ENCODE measurements at regions not wholly inside any gene's neighbourhood (a gene's known extent, or its start where the extent isn't known, plus 50 kb on each side); places are given as distances from the start of the nearest gene placed in this dataset.

DNA sequence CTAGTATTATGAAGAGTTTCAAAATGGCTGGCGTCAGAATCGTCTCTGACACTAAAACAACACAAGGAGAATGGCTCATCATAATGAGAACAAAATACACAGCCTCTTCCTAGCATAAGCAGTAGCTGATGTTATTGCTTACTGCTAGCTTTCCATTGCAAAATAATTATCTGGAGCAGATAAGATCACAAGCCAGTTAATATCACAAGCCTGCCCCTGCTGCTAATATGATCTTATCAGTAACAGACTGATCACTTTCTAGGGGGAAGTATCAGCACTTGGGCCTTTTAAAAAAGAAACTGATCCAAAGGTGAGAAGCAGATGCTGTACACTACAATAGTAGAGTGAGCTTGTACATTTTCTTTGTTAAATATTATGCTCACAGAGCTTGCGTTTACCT, 554.8 kb upstream of the PABPC4L start:
- no peak for DNase-seq
- Histone ChIP-seq H3K4me3 (no peak overlapping the region), H3K9me3 (no peaks in the 10 kb centered on the region), H3K4me1 (no peaks in the 10 kb centered on the region), H3K36me3 (no peaks in the 10 kb centered on the region), H3K27me3 (no peaks in the 10 kb centered on the region), H3K27ac (no peak overlapping the region)
- intact Hi-C loops (cut with DNase I; ENCODE audit: low total_unique reads), result no loop called here
- no peak for TF ChIP-seq POLR2A (IDR thresholded peaks at IDR 0.05)
- TF ChIP-seq, protein P1, sequence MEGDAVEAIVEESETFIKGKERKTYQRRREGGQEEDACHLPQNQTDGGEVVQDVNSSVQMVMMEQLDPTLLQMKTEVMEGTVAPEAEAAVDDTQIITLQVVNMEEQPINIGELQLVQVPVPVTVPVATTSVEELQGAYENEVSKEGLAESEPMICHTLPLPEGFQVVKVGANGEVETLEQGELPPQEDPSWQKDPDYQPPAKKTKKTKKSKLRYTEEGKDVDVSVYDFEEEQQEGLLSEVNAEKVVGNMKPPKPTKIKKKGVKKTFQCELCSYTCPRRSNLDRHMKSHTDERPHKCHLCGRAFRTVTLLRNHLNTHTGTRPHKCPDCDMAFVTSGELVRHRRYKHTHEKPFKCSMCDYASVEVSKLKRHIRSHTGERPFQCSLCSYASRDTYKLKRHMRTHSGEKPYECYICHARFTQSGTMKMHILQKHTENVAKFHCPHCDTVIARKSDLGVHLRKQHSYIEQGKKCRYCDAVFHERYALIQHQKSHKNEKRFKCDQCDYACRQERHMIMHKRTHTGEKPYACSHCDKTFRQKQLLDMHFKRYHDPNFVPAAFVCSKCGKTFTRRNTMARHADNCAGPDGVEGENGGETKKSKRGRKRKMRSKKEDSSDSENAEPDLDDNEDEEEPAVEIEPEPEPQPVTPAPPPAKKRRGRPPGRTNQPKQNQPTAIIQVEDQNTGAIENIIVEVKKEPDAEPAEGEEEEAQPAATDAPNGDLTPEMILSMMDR (IDR thresholded peaks at IDR 0.05), result no peak

DNA sequence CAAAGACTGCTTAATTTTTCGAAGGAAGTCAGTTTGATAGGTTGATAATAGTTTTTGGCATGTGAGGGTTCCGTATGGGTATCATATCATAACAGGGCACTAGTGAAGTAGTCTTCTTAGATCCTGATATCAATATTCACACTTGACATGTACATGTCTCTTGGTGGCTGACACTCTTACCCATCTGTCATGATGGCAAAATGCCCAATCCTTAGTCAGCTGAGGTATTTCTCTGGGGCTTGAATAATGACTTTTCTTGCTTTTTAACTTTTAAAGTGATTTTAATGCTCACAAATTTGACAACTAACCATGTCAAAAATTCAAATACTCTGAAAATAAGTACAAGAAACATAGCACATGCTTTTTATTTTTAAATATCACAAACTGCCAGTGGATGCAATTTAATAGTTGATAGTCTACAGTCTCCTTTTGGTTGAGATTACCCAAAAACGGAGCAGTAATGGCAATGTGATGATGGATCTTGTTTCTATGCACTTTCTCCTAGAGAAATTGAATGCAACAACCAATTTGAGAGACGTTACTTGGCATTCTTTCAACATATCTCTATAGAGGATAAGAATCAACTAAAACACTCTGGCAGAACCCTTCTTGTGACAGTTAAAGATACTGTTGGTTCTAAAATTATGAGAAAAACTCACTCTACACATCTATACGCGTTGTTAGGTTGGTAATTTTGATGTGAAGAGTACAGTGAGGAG, 552.9 kb upstream of the PABPC4L start:
- TF ChIP-seq POLR2A (IDR thresholded peaks at IDR 0.05), result no peak
- TF ChIP-seq, protein P1 (IDR thresholded peaks at IDR 0.05), result no peak

DNA sequence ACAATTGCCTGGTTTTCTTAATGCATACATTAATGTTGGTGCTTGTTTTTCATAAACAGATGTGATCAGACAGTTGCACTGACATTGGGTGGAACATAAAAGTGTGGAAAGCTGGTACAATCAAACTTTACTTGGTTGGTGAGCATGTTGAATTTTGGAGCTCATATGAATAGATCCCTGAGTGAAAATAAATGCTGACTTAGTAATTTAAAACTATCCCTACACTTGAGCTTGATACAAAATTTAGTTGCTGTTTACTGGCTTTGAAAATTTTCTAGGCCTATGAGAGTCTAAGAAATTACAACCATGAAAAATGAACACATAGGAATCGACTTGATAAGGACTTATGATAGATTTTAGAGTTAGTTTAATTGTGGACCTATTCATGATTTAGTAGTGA, 551.8 kb upstream of the PABPC4L start:
- TF ChIP-seq POLR2A (IDR thresholded peaks at IDR 0.05), result no peak
- TF ChIP-seq, protein P1 (IDR thresholded peaks at IDR 0.05), result no peak
- H3K36me3 ChIP-seq, result no peaks in the 10 kb centered on the region
- intact Hi-C loops (cut with DNase I; ENCODE audit: low total_unique reads), result no loop called here
- DNase-seq, result no peak
- no peak overlapping the region for H3K4me3 ChIP-seq
- no peaks in the 10 kb centered on the region for H3K27me3 ChIP-seq
- no peaks in the 10 kb centered on the region for H3K9me3 ChIP-seq
- H3K27ac ChIP-seq, result no peak overlapping the region
- no peaks in the 10 kb centered on the region for H3K4me1 ChIP-seq

More for the DNA sequence above, 552.9 kb upstream of the PABPC4L start:
- intact Hi-C loops (cut with DNase I; ENCODE audit: low total_unique reads), result no loop called here
- Histone ChIP-seq H3K4me1 (no peaks in the 10 kb centered on the region), H3K36me3 (no peaks in the 10 kb centered on the region), H3K4me3 (no peak overlapping the region), H3K27ac (no peak overlapping the region), H3K9me3 (no peaks in the 10 kb centered on the region), H3K27me3 (no peaks in the 10 kb centered on the region)
- no peak for DNase-seq

DNA sequence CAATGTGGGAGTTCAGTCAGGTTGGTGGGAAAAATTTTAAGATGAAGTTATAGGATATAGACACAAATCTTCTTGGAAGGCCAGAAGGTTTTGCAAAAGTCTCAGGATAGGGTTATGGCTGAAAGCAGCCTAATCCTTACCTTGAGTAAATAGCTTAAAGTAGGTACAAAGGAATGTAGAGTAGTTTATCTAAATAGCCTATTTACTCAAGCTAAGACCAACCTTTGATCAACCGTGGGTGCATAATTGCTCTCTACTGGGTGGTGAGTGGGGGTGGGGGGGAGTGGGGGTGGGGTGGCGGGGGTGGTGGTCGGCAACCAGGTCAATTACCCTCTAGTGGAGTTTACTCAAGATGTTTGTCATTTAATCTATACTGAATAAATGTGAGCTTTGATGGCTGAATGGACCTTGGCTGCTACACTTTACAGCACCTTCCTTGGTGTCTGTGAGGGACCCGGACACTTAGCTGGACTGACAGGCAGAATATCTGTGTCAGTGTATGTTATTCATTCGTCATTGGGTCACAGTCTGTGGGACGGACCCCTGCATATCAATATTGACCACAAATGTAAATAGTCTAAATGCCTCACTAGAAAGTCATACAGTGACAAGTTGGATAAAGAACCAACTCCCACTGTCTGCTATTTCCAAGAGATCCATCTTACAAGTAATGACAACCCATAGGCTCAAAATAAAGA, 545.7 kb upstream of the PABPC4L start:
- H3K27me3 ChIP-seq, result no peaks in the 10 kb centered on the region
- intact Hi-C loops (cut with DNase I; ENCODE audit: low total_unique reads), result no loop called here

DNA sequence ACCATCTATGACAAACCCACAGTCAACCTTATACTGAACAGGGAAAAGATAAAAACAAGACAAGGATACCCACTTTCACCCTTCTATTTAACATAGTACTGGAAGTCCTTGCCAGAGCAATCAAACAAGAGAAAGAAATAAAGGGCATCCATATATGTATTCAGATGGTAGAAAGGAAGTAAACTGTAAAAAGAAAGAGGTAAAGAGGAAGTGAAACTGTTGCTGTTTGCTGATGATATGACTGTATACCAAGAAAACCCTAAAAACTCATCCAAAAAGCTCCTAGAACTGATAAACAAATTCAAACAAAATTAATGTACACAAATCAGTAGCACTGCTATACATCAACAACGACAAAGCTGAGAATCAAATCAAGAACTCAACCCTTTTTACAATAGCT, 538.7 kb upstream of the PABPC4L start:
- TF ChIP-seq, protein P1 (IDR thresholded peaks at IDR 0.05), result no peak
- TF ChIP-seq POLR2A (IDR thresholded peaks at IDR 0.05), result no peak
- Histone ChIP-seq H3K9me3 (no peaks in the 10 kb centered on the region), H3K27ac (no peak overlapping the region), H3K4me3 (no peak overlapping the region), H3K36me3 (no peaks in the 10 kb centered on the region), H3K4me1 (no peaks in the 10 kb centered on the region), H3K27me3 (no peaks in the 10 kb centered on the region)
- intact Hi-C loops (cut with DNase I; ENCODE audit: low total_unique reads), result no loop called here
- DNase-seq, result no peak

More for the DNA sequence above, 545.7 kb upstream of the PABPC4L start:
- Histone ChIP-seq H3K4me3 (no peak overlapping the region), H3K36me3 (no peaks in the 10 kb centered on the region), H3K4me1 (no peaks in the 10 kb centered on the region), H3K9me3 (no peaks in the 10 kb centered on the region), H3K27ac (no peak overlapping the region)
- no peak for DNase-seq
- TF ChIP-seq, protein P1 (IDR thresholded peaks at IDR 0.05), result no peak
- no peak for TF ChIP-seq POLR2A (IDR thresholded peaks at IDR 0.05)
